SK-N-SH (cell line): ENCODE measurements at regions not wholly inside any gene's neighbourhood (a gene's known extent, or its start where the extent isn't known, plus 50 kb on each side); places are given as distances from the start of the nearest gene placed in this dataset.

Source experiments
- CTCF ChIA-PET: fragments of 300-600, 350-600 bp; formaldehyde crosslinking; extraction: SDS; loops from one replicate; lab custom pipeline; 2021; lab: Yijun Ruan, JAX
- POLR2A ChIA-PET: fragments of 350-600 bp; sonication (Branson Sonifier 250); formaldehyde crosslinking; extraction: SDS; loops from one replicate; lab custom pipeline; 2020; ENCODE audit warnings: antibody characterized with exemption, inconsistent platforms; lab: Yijun Ruan, JAX
- DNase-seq: peaks from one replicate; pipeline ENCODE4 v3.0.0; 2012
- H2AFZ ChIP-seq: fragments of 200-600 bp; sonication (generic); 2 replicates; pipeline ENCODE4 v1.8.1; 2016; ENCODE audit warnings: antibody characterized with exemption, mild to moderate bottlenecking, low read depth
- H3F3A ChIP-seq: fragments of 200-600 bp; sonication (generic); replicated peaks from 2 replicates; pipeline ENCODE3; 2016; ENCODE audit warnings: antibody characterized with exemption, mild to moderate bottlenecking; ENCODE audit not compliant: insufficient read depth
- H3K27ac ChIP-seq, 2 experiments: fragments of 200-500 bp in 1 of 2; fragments of 200-600 bp in 1 of 2; sonication (Bioruptor generic) in 1 of 2; sonication (generic), shearing (Covaris generic) in 1 of 2; 2 replicates each; pipeline versions ENCODE4 v1.5.1 to v1.6.1; 2014 to 2016; ENCODE audit warnings: low read depth in 2 of 2, inconsistent platforms in 1 of 2, low read length in 1 of 2, mild to moderate bottlenecking in 1 of 2, mixed read lengths in 1 of 2
- H3K27me3 ChIP-seq: fragments of 200-600 bp; sonication (generic), shearing (Covaris generic); 2 replicates; pipeline ENCODE4 v1.6.1; 2016; ENCODE audit warnings: mixed run types; ENCODE audit not compliant: insufficient read depth
- H3K36me3 ChIP-seq, 2 experiments: fragments of 200-500 bp in 1 of 2; fragments of 200-600 bp in 1 of 2; sonication (Bioruptor generic) in 1 of 2; sonication (generic) in 1 of 2; replicated peaks in 1 of 2; 2 replicates each; pipeline versions ENCODE3 to v1.5.1; 2014 to 2016; ENCODE audit warnings: low read length in 1 of 2, mild to moderate bottlenecking in 1 of 2; ENCODE audit not compliant: insufficient read depth in 2 of 2, control insufficient read depth in 1 of 2
- H3K4me1 ChIP-seq, 2 experiments: fragments of 200-500 bp in 1 of 2; fragments of 200-600 bp in 1 of 2; sonication (Bioruptor generic) in 1 of 2; sonication (generic), shearing (Covaris generic) in 1 of 2; 2 replicates each; pipeline versions ENCODE4 v1.5.1 to v1.6.1; 2014 to 2016; ENCODE audit warnings: low read depth in 1 of 2, low read length in 1 of 2, mixed run types in 1 of 2; ENCODE audit not compliant: insufficient read depth in 2 of 2, control insufficient read depth in 1 of 2
- H3K4me2 ChIP-seq: fragments of 200-600 bp; sonication (generic), shearing (Covaris generic); 2 replicates; pipeline ENCODE4 v1.6.1; 2017; ENCODE audit warnings: mixed run types
- H3K4me3 ChIP-seq, 2 experiments: fragments of 200-500 bp in 1 of 2; fragments of 200-600 bp in 1 of 2; sonication (Bioruptor generic) in 1 of 2; sonication (generic), shearing (Covaris generic) in 1 of 2; 2 replicates each; pipeline versions ENCODE4 v1.5.1 to v1.8.1; 2014 to 2016; ENCODE audit warnings: low read depth in 2 of 2, inconsistent platforms in 1 of 2, low read length in 1 of 2, mild to moderate bottlenecking in 1 of 2, mixed read lengths in 1 of 2, moderate library complexity in 1 of 2
- H3K79me2 ChIP-seq: fragments of 200-600 bp; sonication (generic); 2 replicates; pipeline ENCODE4 v1.8.1; 2017; ENCODE audit warnings: mild to moderate bottlenecking; ENCODE audit not compliant: insufficient read depth
- H3K9ac ChIP-seq: fragments of 200-600 bp; sonication (generic); 2 replicates; pipeline ENCODE4 v1.6.1; 2017; ENCODE audit warnings: mixed run types
- H3K9me2 ChIP-seq: fragments of 200-600 bp; sonication (generic); 2 replicates; pipeline ENCODE4 v1.6.1; 2017; ENCODE audit warnings: mixed run types
- H3K9me3 ChIP-seq: fragments of 200-600 bp; sonication (generic); 2 replicates; pipeline ENCODE4 v1.6.1; 2017; ENCODE audit warnings: mixed run types, mild to moderate bottlenecking, moderate library complexity
- H4K20me1 ChIP-seq: fragments of 200-600 bp; sonication (generic); 2 replicates; pipeline ENCODE4 v1.6.1; 2017; ENCODE audit warnings: mild to moderate bottlenecking, mixed run types; ENCODE audit not compliant: insufficient read depth
- ELF1 ChIP-seq: IDR thresholded peaks from 2 replicates; pipeline ENCODE4 v1.4.0; 2012
- EP300 ChIP-seq, 2 experiments: IDR thresholded peaks; 2 replicates each; pipeline versions ENCODE4 v1.4.0 to v1.6.1; 2012; ENCODE audit warnings: borderline replicate concordance in 1 of 2, low read depth in 1 of 2, low read length in 1 of 2
- EZH2phosphoT487 ChIP-seq: fragments of 200-600 bp; sonication (generic); IDR thresholded peaks from 2 replicates; pipeline ENCODE4 v1.6.1; 2017; ENCODE audit warnings: low read depth, mixed run types, mild to moderate bottlenecking, antibody characterized with exemption, moderate library complexity, borderline replicate concordance
- FOSL2 ChIP-seq: IDR thresholded peaks from 2 replicates; pipeline ENCODE4 v1.4.0; 2012; ENCODE audit warnings: low read depth, mild to moderate bottlenecking, moderate library complexity, borderline replicate concordance
- FOXJ3 ChIP-seq: sonication (generic); formaldehyde crosslinking; IDR thresholded peaks from 2 replicates; pipeline ENCODE4 v1.5.1; 2020; ENCODE audit warnings: mild to moderate bottlenecking, missing genetic modification reagents
- GATA2 ChIP-seq: sonication (generic); formaldehyde crosslinking; IDR thresholded peaks from 2 replicates; pipeline ENCODE4 v1.5.0; 2020; ENCODE audit warnings: mild to moderate bottlenecking, missing genetic modification reagents
- MXI1 ChIP-seq: IDR thresholded peaks from 2 replicates; pipeline ENCODE4 v1.6.1; 2012; ENCODE audit warnings: mild to moderate bottlenecking, low read depth, low read length, improper control_type of control experiment
- NRF1 ChIP-seq: IDR thresholded peaks from 2 replicates; pipeline ENCODE4 v1.6.1; 2012; ENCODE audit warnings: low read depth, mild to moderate bottlenecking, low read length
- PBX3 ChIP-seq: IDR thresholded peaks from 2 replicates; pipeline ENCODE4; 2012
- RCOR1 ChIP-seq: fragments of 150-350 bp; IDR thresholded peaks from 2 replicates; pipeline ENCODE4 v1.6.1; 2017; ENCODE audit warnings: antibody characterized with exemption, low read length
- RFX5 ChIP-seq: IDR thresholded peaks from 2 replicates; pipeline ENCODE4 v1.6.1; 2012; ENCODE audit warnings: mild to moderate bottlenecking, improper control_type of control experiment, low read length
- SMC3 ChIP-seq: IDR thresholded peaks from 2 replicates; pipeline ENCODE4 v1.6.1; 2012; ENCODE audit warnings: low read depth, low read length, improper control_type of control experiment
- USF1 ChIP-seq: IDR thresholded peaks from 2 replicates; pipeline ENCODE4 v1.4.0; 2012; ENCODE audit warnings: low read depth, borderline replicate concordance
- ZBTB33 ChIP-seq: IDR thresholded peaks from 2 replicates; pipeline ENCODE4 v1.4.0; 2012; ENCODE audit warnings: low read depth, borderline replicate concordance
- WGBS: methylation state at CpG from one replicate; pipeline ENCODE4 v1.1.6; 2017; ENCODE audit warnings: low lambda C conversion rate; 5-methylcytosine and 5-hydroxymethylcytosine counted together
- TF ChIP-seq, protein P1 (sequence below): IDR thresholded peaks from 2 replicates; pipeline ENCODE4 v1.4.0; 2012; ENCODE audit warnings: low read depth
- TF ChIP-seq, protein P2 (sequence below): IDR thresholded peaks from 2 replicates; pipeline ENCODE4 v1.6.1; 2012; ENCODE audit warnings: mild to moderate bottlenecking, low read depth, low read length, moderate library complexity

GRCh38 chr21:16085421-16085820 is 355.6 kb downstream of the USP25 start:
- no peak overlapping the region for H2AFZ ChIP-seq
- H4K20me1 ChIP-seq: no peaks in the 10 kb centered on the region
- H3K36me3 ChIP-seq: no peaks in the 10 kb centered on the region
- H3K4me3 ChIP-seq: no peak overlapping the region
- no peaks in the 10 kb centered on the region for H3K79me2 ChIP-seq
- H3K27ac ChIP-seq: no peak overlapping the region
- 78% methylated on average over 5 of the region's 5 CpGs for WGBS
- no peak overlapping the region for H3K9ac ChIP-seq
- H3K4me2 ChIP-seq: no peak overlapping the region
- no peaks in the 10 kb centered on the region for H3F3A ChIP-seq
- no peaks in the 10 kb centered on the region for H3K9me3 ChIP-seq
- no peaks in the 10 kb centered on the region for H3K27me3 ChIP-seq
- no peak for DNase-seq
- H3K9me2 ChIP-seq: no peaks in the 10 kb centered on the region
- TF ChIP-seq PBX3 (no peak), ZBTB33 (no peak), FOXJ3 (CRISPR knock-in tag) (no peak)
- ChIA-PET CTCF (interaction anchor here (5.1 kb wide), 1 partner anchor 246 kb away, joined by 32 read pairs; no protein-coding TSS in a partner anchor), POLR2A (no interaction called here)
- no peaks in the 10 kb centered on the region for H3K4me1 ChIP-seq

DNA sequence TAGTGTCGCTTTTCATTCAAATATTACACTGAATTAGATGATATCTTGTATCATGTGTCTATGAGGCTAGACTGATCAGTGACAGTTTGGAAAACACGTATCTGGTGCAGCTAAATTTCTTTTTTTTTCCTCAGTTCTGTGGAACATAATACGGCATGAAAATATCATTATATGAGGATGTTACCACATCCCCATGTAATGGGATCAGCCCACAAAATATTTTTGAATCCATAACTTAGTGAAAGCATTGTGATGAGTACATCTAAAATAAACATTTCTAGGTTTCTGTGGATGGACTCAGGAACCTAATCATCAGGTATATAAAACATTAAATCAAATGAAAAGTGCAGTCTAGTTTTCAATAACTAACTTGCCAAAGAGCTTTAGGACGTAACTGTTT is 356.3 kb downstream of the USP25 start:
- TF ChIP-seq FOXJ3 (CRISPR knock-in tag) (no peak), USF1 (no peak), MXI1 (no peak), SMC3 (no peak), EP300 (IDR thresholded peaks at IDR 0.05; ENCODE audit: borderline replicate concordance in 1 of 2, low read depth in 1 of 2, low read length in 1 of 2) (no peak), GATA2 (CRISPR knock-in tag) (no peak), ZBTB33 (no peak), NRF1 (no peak), ELF1 (no peak), RFX5 (no peak), EZH2phosphoT487 (no peak), FOSL2 (no peak), RCOR1 (no peak)
- TF ChIP-seq, protein P1, sequence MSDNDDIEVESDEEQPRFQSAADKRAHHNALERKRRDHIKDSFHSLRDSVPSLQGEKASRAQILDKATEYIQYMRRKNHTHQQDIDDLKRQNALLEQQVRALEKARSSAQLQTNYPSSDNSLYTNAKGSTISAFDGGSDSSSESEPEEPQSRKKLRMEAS: no peak
- TF ChIP-seq, protein P2, sequence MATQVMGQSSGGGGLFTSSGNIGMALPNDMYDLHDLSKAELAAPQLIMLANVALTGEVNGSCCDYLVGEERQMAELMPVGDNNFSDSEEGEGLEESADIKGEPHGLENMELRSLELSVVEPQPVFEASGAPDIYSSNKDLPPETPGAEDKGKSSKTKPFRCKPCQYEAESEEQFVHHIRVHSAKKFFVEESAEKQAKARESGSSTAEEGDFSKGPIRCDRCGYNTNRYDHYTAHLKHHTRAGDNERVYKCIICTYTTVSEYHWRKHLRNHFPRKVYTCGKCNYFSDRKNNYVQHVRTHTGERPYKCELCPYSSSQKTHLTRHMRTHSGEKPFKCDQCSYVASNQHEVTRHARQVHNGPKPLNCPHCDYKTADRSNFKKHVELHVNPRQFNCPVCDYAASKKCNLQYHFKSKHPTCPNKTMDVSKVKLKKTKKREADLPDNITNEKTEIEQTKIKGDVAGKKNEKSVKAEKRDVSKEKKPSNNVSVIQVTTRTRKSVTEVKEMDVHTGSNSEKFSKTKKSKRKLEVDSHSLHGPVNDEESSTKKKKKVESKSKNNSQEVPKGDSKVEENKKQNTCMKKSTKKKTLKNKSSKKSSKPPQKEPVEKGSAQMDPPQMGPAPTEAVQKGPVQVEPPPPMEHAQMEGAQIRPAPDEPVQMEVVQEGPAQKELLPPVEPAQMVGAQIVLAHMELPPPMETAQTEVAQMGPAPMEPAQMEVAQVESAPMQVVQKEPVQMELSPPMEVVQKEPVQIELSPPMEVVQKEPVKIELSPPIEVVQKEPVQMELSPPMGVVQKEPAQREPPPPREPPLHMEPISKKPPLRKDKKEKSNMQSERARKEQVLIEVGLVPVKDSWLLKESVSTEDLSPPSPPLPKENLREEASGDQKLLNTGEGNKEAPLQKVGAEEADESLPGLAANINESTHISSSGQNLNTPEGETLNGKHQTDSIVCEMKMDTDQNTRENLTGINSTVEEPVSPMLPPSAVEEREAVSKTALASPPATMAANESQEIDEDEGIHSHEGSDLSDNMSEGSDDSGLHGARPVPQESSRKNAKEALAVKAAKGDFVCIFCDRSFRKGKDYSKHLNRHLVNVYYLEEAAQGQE: no peak
- no peak for DNase-seq
- CTCF ChIA-PET: interaction anchor here (0.8 to 5.1 kb wide), 2 partner anchors 245 to 249 kb away, joined by 4 to 32 read pairs; no protein-coding TSS in a partner anchor
- Histone ChIP-seq H4K20me1 (no peaks in the 10 kb centered on the region), H3K9me2 (no peaks in the 10 kb centered on the region), H3K79me2 (no peaks in the 10 kb centered on the region), H3K4me2 (no peak overlapping the region), H3K27me3 (no peaks in the 10 kb centered on the region), H3K4me1 (no peaks in the 10 kb centered on the region), H3F3A (no peaks in the 10 kb centered on the region), H3K9ac (no peak overlapping the region), H3K27ac (no peak overlapping the region), H2AFZ (peak overlapping the region; percentile 26; the same call in 1 of the 2 replicates), H3K4me3 (no peak overlapping the region), H3K9me3 (no peaks in the 10 kb centered on the region), H3K36me3 (no peaks in the 10 kb centered on the region)
- POLR2A ChIA-PET: no interaction called here
- 60% methylated on average over 4 of the region's 4 CpGs for WGBS
